Gastroesophageal sphincter (tissue), 4 donors: ENCODE measurements at regions not wholly inside any gene's neighbourhood (a gene's known extent, or its start where the extent isn't known, plus 50 kb on each side); places are given as distances from the start of the nearest gene placed in this dataset.
"Not testable (repeated sequence)": the region's sequence is repeated elsewhere in the genome, so short reads cannot be mapped to it uniquely, and the experiment has no call there.

ENCODE experiments used
- ATAC-seq: fragments of 150-250 bp; one replicate; pipeline ENCODE4 v1.9.1; 2016; ENCODE audit warnings: mild to moderate bottlenecking, moderate library complexity
- H3K27ac ChIP-seq, 4 donors: fragments of 200-600 bp; sonication (generic) in 3 of 4; 1 replicate in 3 of 4; 2 replicates in 1 of 4; pipeline ENCODE4 v1.5.1; 2016 to 2019
- H3K27me3 ChIP-seq: fragments of 200-600 bp; sonication (generic); one replicate; pipeline ENCODE4 v1.5.1; 2019
- H3K36me3 ChIP-seq, 2 donors: fragments of 200-600 bp; sonication (generic); one replicate each; pipeline ENCODE4 v1.5.1; 2019; ENCODE audit warnings: control low read depth in 1 of 2
- H3K4me1 ChIP-seq, 3 donors: fragments of 200-600 bp; sonication (generic); 1 replicate in 2 of 3; 2 replicates in 1 of 3; pipeline ENCODE4 v1.5.1; 2016 to 2019; ENCODE audit warnings: control low read depth in 2 of 3
- H3K4me3 ChIP-seq, 2 donors: fragments of 200-600 bp; sonication (generic); one replicate each; pipeline ENCODE4 v1.5.1; 2019; ENCODE audit warnings: mild to moderate bottlenecking in 1 of 2, moderate library complexity in 1 of 2
- H3K9me3 ChIP-seq, 3 donors: fragments of 200-600 bp; sonication (generic); one replicate each; pipeline ENCODE4 v1.5.1; 2017 to 2019; ENCODE audit warnings: control low read depth in 2 of 3
- CTCF ChIP-seq, 4 experiments: fragments of 200-600 bp in 2 of 4; fragments of 450-650 bp in 2 of 4; sonication (generic) in 1 of 4; IDR thresholded peaks; one replicate each; pipeline ENCODE4 v1.5.1; 2017 to 2019; ENCODE audit warnings: antibody characterized with exemption in 4 of 4, mild to moderate bottlenecking in 2 of 4, moderate library complexity in 2 of 4
- EP300 ChIP-seq: sonication (generic); formaldehyde crosslinking; IDR thresholded peaks from one replicate; pipeline ENCODE4 v1.6.1; 2017; ENCODE audit warnings: antibody characterized with exemption, mild to moderate bottlenecking
- POLR2A ChIP-seq, 2 donors: fragments of 450-650 bp; IDR thresholded peaks; one replicate each; pipeline ENCODE4 v1.6.1; 2017; ENCODE audit warnings: antibody characterized with exemption in 2 of 2, mild to moderate bottlenecking in 2 of 2, moderate library complexity in 1 of 2
- POLR2AphosphoS5 ChIP-seq: sonication (generic); formaldehyde crosslinking; IDR thresholded peaks from one replicate; pipeline ENCODE4 v1.6.1; 2017; ENCODE audit warnings: antibody characterized with exemption
- WGBS, 2 donors: methylation state at CpG; one replicate each; pipeline ENCODE4 v1.1.5; 2018; ENCODE audit warnings: low coverage in 1 of 2; 5-methylcytosine and 5-hydroxymethylcytosine counted together

GRCh38 chr16:8407351-8407750 is 183.0 kb downstream of the TMEM114 start:
- Histone ChIP-seq H3K9me3 (peaks cover 0 to 13% (median 0%) of the 10 kb centered on the region in 3 donors), H3K4me1 (no peaks in the 10 kb centered on the region), H3K4me3 (no peak overlapping the region), H3K27ac (no peak overlapping the region), H3K36me3 (no peaks in the 10 kb centered on the region), H3K27me3 (no peaks in the 10 kb centered on the region)
- no peak for ATAC-seq
- TF ChIP-seq POLR2AphosphoS5, result no peak
- no peak for TF ChIP-seq CTCF (IDR thresholded peaks at IDR 0.05)
- no peak for TF ChIP-seq POLR2A (IDR thresholded peaks at IDR 0.05)
- TF ChIP-seq EP300, result no peak
- WGBS, 2 donors, result 70 to 82% methylated on average over 3 of the region's 3 CpGs

- Histone ChIP-seq H3K27ac (no peak overlapping the region), H3K4me3 (no peak overlapping the region), H3K9me3 (peaks cover 0 to 13% (median 0%) of the 10 kb centered on the region in 3 donors), H3K27me3 (no peaks in the 10 kb centered on the region), H3K36me3 (no peaks in the 10 kb centered on the region), H3K4me1 (no peaks in the 10 kb centered on the region)
- TF ChIP-seq CTCF (IDR thresholded peaks at IDR 0.05) (no peak), EP300 (no peak), POLR2A (IDR thresholded peaks at IDR 0.05) (no peak), POLR2AphosphoS5 (no peak)
- WGBS, 2 donors, result 43 to 50% methylated on average over 11 to 12 of the region's 13 CpGs
- ATAC-seq, result no peak
These were observed 186.1 kb downstream of the TMEM114 start for GRCh38 chr16:8403978-8404749.

GRCh38 chr16:8402981-8403843 is 187.1 kb downstream of the TMEM114 start:
- H3K27ac ChIP-seq, result no peak overlapping the region
- no peak for ATAC-seq
- no peaks in the 10 kb centered on the region for H3K36me3 ChIP-seq
- H3K27me3 ChIP-seq, result no peaks in the 10 kb centered on the region
- peaks cover 0 to 13% (median 0%) of the 10 kb centered on the region in 3 donors for H3K9me3 ChIP-seq
- 28 to 59% methylated on average over 4 to 8 of the region's 11 CpGs for WGBS, 2 donors
- no peaks in the 10 kb centered on the region for H3K4me1 ChIP-seq
- TF ChIP-seq POLR2A (IDR thresholded peaks at IDR 0.05), result no peak
- no peak for TF ChIP-seq CTCF (IDR thresholded peaks at IDR 0.05)
- no peak overlapping the region for H3K4me3 ChIP-seq

- ATAC-seq, H3K4me3 ChIP-seq, H3K27me3 ChIP-seq, H3K4me1 ChIP-seq, H3K27ac ChIP-seq, H3K36me3 ChIP-seq: not testable (repeated sequence)
- WGBS, 2 donors, result 73 to 78% methylated on average over 6 of the region's 6 CpGs
- peaks cover 0 to 13% (median 0%) of the 10 kb centered on the region in 3 donors for H3K9me3 ChIP-seq
These were observed 189.6 kb downstream of the TMEM114 start for GRCh38 chr16:8400683-8401082.

GRCh38 chr16:8398548-8398947 is 191.8 kb downstream of the TMEM114 start:
- H3K36me3 ChIP-seq, result no peaks in the 10 kb centered on the region
- no peaks in the 10 kb centered on the region for H3K4me1 ChIP-seq
- ATAC-seq, result no peak
- WGBS, 2 donors, result 72% methylated on average over 2 of the region's 2 CpGs; no CpG with 5 or more reads in 1 of the 2 donors
- H3K27ac ChIP-seq, result no peak overlapping the region
- H3K4me3 ChIP-seq, result no peak overlapping the region
- H3K9me3 ChIP-seq, result no peaks in the 10 kb centered on the region
- H3K27me3 ChIP-seq, result no peaks in the 10 kb centered on the region
- TF ChIP-seq POLR2AphosphoS5, result no peak
